ENCODE measurements at regions not wholly inside any gene's neighbourhood (a gene's known extent, or its start where the extent isn't known, plus 50 kb on each side); places are given as distances from the start of the nearest gene placed in this dataset.

DNA sequence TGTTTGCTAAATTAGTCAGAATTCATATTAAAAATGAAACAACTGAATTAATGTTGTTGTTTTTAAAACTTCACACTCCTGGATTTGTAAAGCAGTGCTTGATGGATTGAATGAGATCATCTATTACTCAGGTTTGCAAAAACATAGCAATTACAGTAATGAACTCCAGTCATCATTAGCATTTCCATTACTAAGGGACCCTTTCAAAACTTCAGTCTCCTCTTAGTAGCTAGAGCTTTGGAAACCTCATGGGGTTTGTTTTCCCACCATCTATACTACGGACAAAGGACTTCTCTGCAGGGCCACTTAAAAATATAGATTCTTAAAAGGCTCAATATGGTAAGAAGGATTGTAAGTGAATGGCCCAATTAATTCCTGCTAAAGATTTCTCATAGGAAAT is 174.5 kb upstream of the PRNP start:
- Histone ChIP-seq H3K4me2 (no peak overlapping the region), H3K27ac (ENCODE audit: low read depth in 2 of 2, low read length in 1 of 2) (peak overlapping the region in 1 of 2 experiments; percentile 93; a peak in 2 of 4 replicates), H3K36me3 (replicated peaks in 1 of 2; ENCODE audit: control insufficient read depth in 1 of 2, insufficient read depth in 2 of 2, low read length in 1 of 2) (no peaks in the 10 kb centered on the region), H3K27me3 (ENCODE audit: insufficient read depth) (no peaks in the 10 kb centered on the region), H3K9me3 (0 out of 2 replicates have a peak, but pooled peaks cover 6% of the 10 kb centered on the region), H3K9ac (no peak overlapping the region), H3K4me3 (ENCODE audit: low read depth in 2 of 2, low read length in 1 of 2) (no peak overlapping the region), H3K9me2 (no peaks in the 10 kb centered on the region), H4K20me1 (ENCODE audit: insufficient read depth) (no peaks in the 10 kb centered on the region), H3K4me1 (ENCODE audit: control insufficient read depth in 1 of 2, insufficient read depth in 2 of 2, low read depth in 1 of 2, low read length in 1 of 2) (peaks cover 0 to 26% of the 10 kb centered on the region in 2 experiments; a peak in 2 of 4 replicates), H3F3A (replicated peaks; ENCODE audit: insufficient read depth) (peaks cover 46% of the 10 kb centered on the region), H2AFZ (ENCODE audit: low read depth) (no peak overlapping the region), H3K79me2 (ENCODE audit: insufficient read depth) (no peaks in the 10 kb centered on the region)
- no peak for DNase-seq
- CTCF ChIA-PET = no interaction called here
- WGBS (ENCODE audit: low lambda C conversion rate) = 92% methylated on average over 1 of the region's 1 CpG
- POLR2A ChIA-PET = no interaction called here
- no peak for TF ChIP-seq TCF12 (IDR thresholded peaks at IDR 0.05)

GRCh38 chr20:4509825-4510522 is 176.3 kb upstream of the PRNP start:
- Histone ChIP-seq H3K9me3 (0 out of 2 replicates have a peak, but pooled peaks cover 6% of the 10 kb centered on the region), H3K4me1 (ENCODE audit: control insufficient read depth in 1 of 2, insufficient read depth in 2 of 2, low read depth in 1 of 2, low read length in 1 of 2) (peaks cover 0 to 26% of the 10 kb centered on the region in 2 experiments; a peak in 2 of 4 replicates), H3K27ac (ENCODE audit: low read depth in 2 of 2, low read length in 1 of 2) (no peak overlapping the region), H3K79me2 (ENCODE audit: insufficient read depth) (no peaks in the 10 kb centered on the region), H3K36me3 (replicated peaks in 1 of 2; ENCODE audit: control insufficient read depth in 1 of 2, insufficient read depth in 2 of 2, low read length in 1 of 2) (no peaks in the 10 kb centered on the region), H3K4me2 (no peak overlapping the region), H4K20me1 (ENCODE audit: insufficient read depth) (no peaks in the 10 kb centered on the region), H3K4me3 (ENCODE audit: low read depth in 2 of 2, low read length in 1 of 2) (no peak overlapping the region), H3K9ac (no peak overlapping the region), H3K9me2 (no peaks in the 10 kb centered on the region), H3K27me3 (ENCODE audit: insufficient read depth) (no peaks in the 10 kb centered on the region), H3F3A (replicated peaks; ENCODE audit: insufficient read depth) (peaks cover 48% of the 10 kb centered on the region), H2AFZ (ENCODE audit: low read depth) (no peak overlapping the region)
- 43% methylated on average over 3 of the region's 3 CpGs for WGBS (ENCODE audit: low lambda C conversion rate)
- POLR2A ChIA-PET = no interaction called here
- DNase-seq = no peak
- CTCF ChIA-PET = no interaction called here
- TF ChIP-seq, protein P1, sequence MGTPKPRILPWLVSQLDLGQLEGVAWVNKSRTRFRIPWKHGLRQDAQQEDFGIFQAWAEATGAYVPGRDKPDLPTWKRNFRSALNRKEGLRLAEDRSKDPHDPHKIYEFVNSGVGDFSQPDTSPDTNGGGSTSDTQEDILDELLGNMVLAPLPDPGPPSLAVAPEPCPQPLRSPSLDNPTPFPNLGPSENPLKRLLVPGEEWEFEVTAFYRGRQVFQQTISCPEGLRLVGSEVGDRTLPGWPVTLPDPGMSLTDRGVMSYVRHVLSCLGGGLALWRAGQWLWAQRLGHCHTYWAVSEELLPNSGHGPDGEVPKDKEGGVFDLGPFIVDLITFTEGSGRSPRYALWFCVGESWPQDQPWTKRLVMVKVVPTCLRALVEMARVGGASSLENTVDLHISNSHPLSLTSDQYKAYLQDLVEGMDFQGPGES (IDR thresholded peaks at IDR 0.05; ENCODE audit: low read depth, low read length) = no peak
- TF ChIP-seq, protein P2, sequence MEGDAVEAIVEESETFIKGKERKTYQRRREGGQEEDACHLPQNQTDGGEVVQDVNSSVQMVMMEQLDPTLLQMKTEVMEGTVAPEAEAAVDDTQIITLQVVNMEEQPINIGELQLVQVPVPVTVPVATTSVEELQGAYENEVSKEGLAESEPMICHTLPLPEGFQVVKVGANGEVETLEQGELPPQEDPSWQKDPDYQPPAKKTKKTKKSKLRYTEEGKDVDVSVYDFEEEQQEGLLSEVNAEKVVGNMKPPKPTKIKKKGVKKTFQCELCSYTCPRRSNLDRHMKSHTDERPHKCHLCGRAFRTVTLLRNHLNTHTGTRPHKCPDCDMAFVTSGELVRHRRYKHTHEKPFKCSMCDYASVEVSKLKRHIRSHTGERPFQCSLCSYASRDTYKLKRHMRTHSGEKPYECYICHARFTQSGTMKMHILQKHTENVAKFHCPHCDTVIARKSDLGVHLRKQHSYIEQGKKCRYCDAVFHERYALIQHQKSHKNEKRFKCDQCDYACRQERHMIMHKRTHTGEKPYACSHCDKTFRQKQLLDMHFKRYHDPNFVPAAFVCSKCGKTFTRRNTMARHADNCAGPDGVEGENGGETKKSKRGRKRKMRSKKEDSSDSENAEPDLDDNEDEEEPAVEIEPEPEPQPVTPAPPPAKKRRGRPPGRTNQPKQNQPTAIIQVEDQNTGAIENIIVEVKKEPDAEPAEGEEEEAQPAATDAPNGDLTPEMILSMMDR (IDR thresholded peaks at IDR 0.05) = no peak
- TF ChIP-seq, protein P3, sequence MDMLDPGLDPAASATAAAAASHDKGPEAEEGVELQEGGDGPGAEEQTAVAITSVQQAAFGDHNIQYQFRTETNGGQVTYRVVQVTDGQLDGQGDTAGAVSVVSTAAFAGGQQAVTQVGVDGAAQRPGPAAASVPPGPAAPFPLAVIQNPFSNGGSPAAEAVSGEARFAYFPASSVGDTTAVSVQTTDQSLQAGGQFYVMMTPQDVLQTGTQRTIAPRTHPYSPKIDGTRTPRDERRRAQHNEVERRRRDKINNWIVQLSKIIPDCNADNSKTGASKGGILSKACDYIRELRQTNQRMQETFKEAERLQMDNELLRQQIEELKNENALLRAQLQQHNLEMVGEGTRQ (IDR thresholded peaks at IDR 0.05; ENCODE audit: borderline replicate concordance, low read depth, low read length) = no peak
- TF ChIP-seq GABPA (IDR thresholded peaks at IDR 0.05; ENCODE audit: low read depth) = no peak
- no peak for TF ChIP-seq FOSL2 (IDR thresholded peaks at IDR 0.05; ENCODE audit: borderline replicate concordance, low read depth)
- no peak for TF ChIP-seq CHD2 (IDR thresholded peaks at IDR 0.05; ENCODE audit: low read length, partially characterized antibody)
- no peak for TF ChIP-seq RAD21 (IDR thresholded peaks at IDR 0.05; ENCODE audit: low read length)
- TF ChIP-seq FOXM1 (IDR thresholded peaks at IDR 0.05; ENCODE audit: low read depth) = no peak

Measured in SK-N-SH (cell line).